Cardiac fibroblast (primary cell): ENCODE measurements at regions not wholly inside any gene's neighbourhood (a gene's known extent, or its start where the extent isn't known, plus 50 kb on each side); places are given as distances from the start of the nearest gene placed in this dataset.

Experiments used
- DNase-seq, 2 donors: peaks; one replicate each; pipeline versions ENCODE4 v3.0.0 to v3.0.0-alpha.2; 2010; ENCODE audit warnings: low read depth in 2 of 2
- H3K4me3 ChIP-seq, 2 donors: replicated peaks in 1 of 2; 1 replicate in 1 of 2; 2 replicates in 1 of 2; pipeline ENCODE4 v1.5.1; 2011; ENCODE audit warnings: low read depth in 2 of 2, low read length in 2 of 2, mild to moderate bottlenecking in 2 of 2, moderate library complexity in 1 of 2
- TF ChIP-seq, protein P1 (sequence below): IDR thresholded peaks from one replicate; pipeline ENCODE4 v1.5.1; 2011; ENCODE audit warnings: low read depth, mild to moderate bottlenecking, low read length, inconsistent platforms

DNA sequence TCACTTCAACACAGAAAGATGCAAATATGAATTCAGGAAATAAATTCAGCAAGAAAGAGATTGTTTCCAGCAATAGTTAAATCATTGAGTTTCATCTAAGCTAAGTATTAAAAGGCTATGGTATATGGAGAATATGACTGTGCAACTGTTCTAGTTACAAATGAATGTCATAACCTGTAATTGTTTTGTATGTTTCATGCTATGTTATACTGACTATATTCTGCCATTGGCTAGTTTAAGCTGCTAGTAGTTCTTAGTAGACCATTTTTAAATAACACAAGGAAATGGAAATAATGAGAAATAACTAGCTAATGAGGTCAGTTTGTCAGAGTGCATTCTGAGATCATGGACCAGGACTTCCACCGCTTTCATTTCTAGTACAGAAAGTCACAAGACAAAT, 1154.9 kb upstream of the TMEFF2 start:
- TF ChIP-seq, protein P1, sequence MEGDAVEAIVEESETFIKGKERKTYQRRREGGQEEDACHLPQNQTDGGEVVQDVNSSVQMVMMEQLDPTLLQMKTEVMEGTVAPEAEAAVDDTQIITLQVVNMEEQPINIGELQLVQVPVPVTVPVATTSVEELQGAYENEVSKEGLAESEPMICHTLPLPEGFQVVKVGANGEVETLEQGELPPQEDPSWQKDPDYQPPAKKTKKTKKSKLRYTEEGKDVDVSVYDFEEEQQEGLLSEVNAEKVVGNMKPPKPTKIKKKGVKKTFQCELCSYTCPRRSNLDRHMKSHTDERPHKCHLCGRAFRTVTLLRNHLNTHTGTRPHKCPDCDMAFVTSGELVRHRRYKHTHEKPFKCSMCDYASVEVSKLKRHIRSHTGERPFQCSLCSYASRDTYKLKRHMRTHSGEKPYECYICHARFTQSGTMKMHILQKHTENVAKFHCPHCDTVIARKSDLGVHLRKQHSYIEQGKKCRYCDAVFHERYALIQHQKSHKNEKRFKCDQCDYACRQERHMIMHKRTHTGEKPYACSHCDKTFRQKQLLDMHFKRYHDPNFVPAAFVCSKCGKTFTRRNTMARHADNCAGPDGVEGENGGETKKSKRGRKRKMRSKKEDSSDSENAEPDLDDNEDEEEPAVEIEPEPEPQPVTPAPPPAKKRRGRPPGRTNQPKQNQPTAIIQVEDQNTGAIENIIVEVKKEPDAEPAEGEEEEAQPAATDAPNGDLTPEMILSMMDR = no peak
- no peak for DNase-seq
- no peak overlapping the region for H3K4me3 ChIP-seq

DNA sequence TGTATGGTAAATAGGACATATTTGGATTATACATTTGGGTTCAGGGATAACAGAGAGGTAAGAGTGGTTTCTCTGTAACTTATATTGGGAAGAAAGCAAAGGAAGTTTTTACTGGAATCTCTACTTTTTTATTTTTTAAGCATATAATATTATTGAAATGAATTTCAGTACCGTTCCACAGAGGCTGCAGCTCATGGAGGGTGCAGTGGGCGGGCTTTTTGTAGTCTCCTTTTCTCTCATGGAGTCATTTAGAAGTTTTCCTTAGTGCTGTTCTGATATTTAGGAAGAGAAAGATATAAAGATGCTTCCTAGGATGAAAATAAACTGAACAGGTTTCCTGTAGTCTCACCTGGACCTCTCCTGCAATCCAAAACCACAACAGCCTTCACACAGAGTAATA, 1153.3 kb upstream of the TMEFF2 start:
- peak overlapping the region; percentile 24 to 51 for H3K4me3 ChIP-seq
- TF ChIP-seq, protein P1 = no peak
- no peak for DNase-seq

DNA sequence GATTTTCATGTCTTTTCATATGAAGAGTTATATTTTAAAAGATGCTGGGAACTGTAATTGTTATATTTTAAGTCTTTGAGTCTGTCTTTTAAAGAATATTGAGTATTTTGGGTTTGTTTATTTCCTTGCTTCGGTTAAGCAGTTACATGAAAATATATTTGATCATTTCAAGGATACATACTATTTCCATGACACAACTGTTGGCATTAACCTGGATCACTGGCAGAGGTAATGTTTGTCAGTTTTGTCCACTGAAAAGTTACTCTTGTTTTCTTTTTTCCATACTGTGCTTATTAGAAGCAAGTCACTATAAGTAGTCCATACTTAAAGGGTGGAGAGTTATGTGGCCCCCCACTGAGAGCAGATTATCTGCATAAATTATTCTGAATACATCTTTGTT, 1142.0 kb upstream of the TMEFF2 start:
- H3K4me3 ChIP-seq = no peak overlapping the region
- no peak for DNase-seq
- TF ChIP-seq, protein P1 = no peak

DNA sequence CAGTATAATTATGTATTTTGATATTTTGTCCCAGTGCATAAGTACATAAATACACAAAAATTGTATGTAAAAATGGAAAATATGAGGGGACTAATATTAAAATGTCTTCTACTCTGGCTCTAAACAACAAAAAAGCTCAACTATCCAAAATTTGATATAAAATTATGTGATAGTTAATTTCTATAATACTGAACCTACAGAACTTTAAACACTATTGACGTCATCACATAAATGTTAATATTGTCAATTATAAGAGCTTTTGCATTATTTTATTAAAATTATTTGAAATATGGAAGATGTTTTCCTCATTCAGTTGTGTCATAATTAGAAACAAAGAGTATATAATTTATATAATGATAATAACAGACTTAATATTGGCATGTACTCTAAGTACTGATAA, 1139.7 kb upstream of the TMEFF2 start:
- TF ChIP-seq, protein P1 = no peak
- DNase-seq = no peak
- no peak overlapping the region for H3K4me3 ChIP-seq

DNA sequence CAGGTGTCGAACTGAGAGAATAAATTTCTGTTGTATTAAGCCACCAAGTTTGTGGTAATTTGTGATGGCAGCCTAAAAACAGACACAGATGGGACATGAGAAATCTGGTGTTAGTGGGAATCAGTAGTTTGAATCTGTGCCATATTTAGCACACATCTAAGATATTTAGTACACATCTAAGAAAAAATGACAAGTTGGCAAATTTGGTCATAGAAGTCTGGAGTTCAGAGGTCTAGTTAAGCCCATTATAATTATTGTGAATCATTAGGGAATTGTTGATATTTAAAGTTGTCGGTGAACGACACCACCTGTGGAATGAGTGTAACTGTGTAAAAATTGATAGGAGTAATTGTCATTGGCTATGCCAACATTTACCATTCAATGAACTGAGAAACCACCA, 1138.8 kb upstream of the TMEFF2 start:
- TF ChIP-seq, protein P1 = no peak

DNA sequence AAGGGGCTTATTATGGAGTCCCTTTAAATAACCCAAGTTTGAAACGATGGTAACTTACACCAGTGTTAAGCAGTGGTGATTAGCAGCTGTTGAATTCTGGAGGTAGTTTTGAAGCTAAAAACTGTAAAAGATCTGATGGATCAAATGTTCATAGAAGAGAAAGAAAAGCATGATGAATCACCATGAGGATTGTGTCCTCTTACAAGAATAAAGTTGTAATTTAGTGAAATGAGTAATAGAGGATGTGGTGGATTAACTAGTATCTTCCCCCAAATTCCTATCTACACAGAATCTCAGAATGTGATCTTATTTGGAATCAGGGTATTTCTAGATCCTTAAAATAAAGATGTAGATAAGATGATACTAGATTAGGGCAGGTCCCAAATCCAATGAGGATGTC, 1138.2 kb upstream of the TMEFF2 start:
- DNase-seq = no peak
- TF ChIP-seq, protein P1 = no peak
- no peak overlapping the region for H3K4me3 ChIP-seq

More for the DNA sequence above, 1138.8 kb upstream of the TMEFF2 start:
- DNase-seq = no peak
- H3K4me3 ChIP-seq = no peak overlapping the region

DNA sequence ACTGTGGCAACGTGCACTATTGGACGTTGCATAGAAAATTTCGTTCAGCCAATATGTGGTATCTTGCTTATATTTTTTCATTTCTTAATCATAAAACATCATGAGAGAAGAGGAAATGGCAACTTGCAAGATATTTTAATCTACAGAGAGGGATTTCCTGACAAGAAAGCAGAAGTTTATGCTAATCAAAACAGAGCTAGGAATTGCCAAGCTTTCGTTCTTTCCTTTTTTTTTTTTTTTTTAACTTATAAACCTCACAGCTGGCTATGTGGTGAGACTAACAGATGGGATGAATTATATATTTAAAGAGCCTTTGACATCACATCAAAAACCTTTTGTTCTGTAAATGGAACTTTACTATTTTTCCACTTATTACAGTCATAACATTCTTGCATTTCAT, 1136.9 kb upstream of the TMEFF2 start:
- TF ChIP-seq, protein P1 = no peak
- H3K4me3 ChIP-seq = no peak overlapping the region
- no peak for DNase-seq
